Activated CD8-positive, alpha-beta memory T cell treated with anti-CD3 and anti-CD28 coated beads, Interleukin-2, amount 10 ng/mL, durations not matched to agents 7 days and 5 days (primary cell): ENCODE measurements at regions not wholly inside any gene's neighbourhood (a gene's known extent, or its start where the extent isn't known, plus 50 kb on each side); places are given as distances from the start of the nearest gene placed in this dataset.

Experiments used
- ATAC-seq: fragments of 150-1000 bp; cut with Tn5 transposase; one replicate; pipeline ENCODE4 v1.10.0; 2021; ENCODE audit warnings: moderate library complexity
- CTCF ChIA-PET: fragments of 350-600 bp; sonication (Branson Sonifier 250); formaldehyde crosslinking; loops from one replicate; lab custom pipeline; 2021; ENCODE audit warnings: antibody characterized with exemption; lab: Charles Lee
- DNase-seq: peaks from one replicate; pipeline ENCODE4 v3.0.0-alpha.2; 2020
- H3K27ac Mint-ChIP-seq: one replicate; pipeline ENCODE4 v1.8.0; 2021; ENCODE audit warnings: mild to moderate bottlenecking, mixed read lengths
- H3K27me3 Mint-ChIP-seq: one replicate; pipeline ENCODE4 v1.8.0; 2021; ENCODE audit warnings: mixed read lengths
- H3K36me3 Mint-ChIP-seq: one replicate; pipeline ENCODE4 v1.8.0; 2021; ENCODE audit warnings: mild to moderate bottlenecking, mixed read lengths
- H3K4me1 Mint-ChIP-seq: one replicate; pipeline ENCODE4 v1.8.0; 2021; ENCODE audit warnings: mixed read lengths
- H3K4me3 Mint-ChIP-seq: one replicate; pipeline ENCODE4 v1.8.0; 2021; ENCODE audit warnings: mild to moderate bottlenecking, moderate library complexity, mixed read lengths
- H3K9me3 Mint-ChIP-seq: one replicate; pipeline ENCODE4 v1.8.0; 2022; ENCODE audit warnings: low read depth, mixed read lengths

GRCh38 chr2:16124881-16125613, 184.7 kb downstream of the MYCN start:
- Mint-ChIP-seq H3K27ac (no peak overlapping the region), H3K36me3 (no peaks in the 10 kb centered on the region), H3K4me1 (no peaks in the 10 kb centered on the region), H3K4me3 (no peak overlapping the region), H3K9me3 (no peaks in the 10 kb centered on the region), H3K27me3 (no peaks in the 10 kb centered on the region)
- CTCF ChIA-PET: no interaction called here
- ATAC-seq (no peak), DNase-seq (no peak)

- CTCF ChIA-PET: no interaction called here
- no peak overlapping the region for H3K4me3 Mint-ChIP-seq
- H3K4me1 Mint-ChIP-seq: no peaks in the 10 kb centered on the region
- no peak for DNase-seq
- H3K9me3 Mint-ChIP-seq: no peaks in the 10 kb centered on the region
- H3K27me3 Mint-ChIP-seq: no peaks in the 10 kb centered on the region
- H3K36me3 Mint-ChIP-seq: no peaks in the 10 kb centered on the region
- no peak overlapping the region for H3K27ac Mint-ChIP-seq
- no peak for ATAC-seq
Observed at GRCh38 chr2:16123856-16124780, 183.8 kb downstream of the MYCN start.

- ATAC-seq (no peak), DNase-seq (no peak)
- no peaks in the 10 kb centered on the region for H3K4me1 Mint-ChIP-seq
- H3K27ac Mint-ChIP-seq: no peak overlapping the region
- H3K36me3 Mint-ChIP-seq: no peaks in the 10 kb centered on the region
- CTCF ChIA-PET: no interaction called here
- no peaks in the 10 kb centered on the region for H3K27me3 Mint-ChIP-seq
- no peaks in the 10 kb centered on the region for H3K9me3 Mint-ChIP-seq
- no peak overlapping the region for H3K4me3 Mint-ChIP-seq
Observed at GRCh38 chr2:16123421-16123820, 183.1 kb downstream of the MYCN start.

- ATAC-seq (no peak), DNase-seq (no peak)
- H3K4me3 Mint-ChIP-seq: no peak overlapping the region
- no peaks in the 10 kb centered on the region for H3K36me3 Mint-ChIP-seq
- no peaks in the 10 kb centered on the region for H3K27me3 Mint-ChIP-seq
- H3K4me1 Mint-ChIP-seq: no peaks in the 10 kb centered on the region
- H3K27ac Mint-ChIP-seq: no peak overlapping the region
- H3K9me3 Mint-ChIP-seq: no peaks in the 10 kb centered on the region
- CTCF ChIA-PET: no interaction called here
Observed at GRCh38 chr2:16122556-16122955, 182.2 kb downstream of the MYCN start.

GRCh38 chr2:16121986-16122390, 181.6 kb downstream of the MYCN start:
- Mint-ChIP-seq H3K27ac (no peak overlapping the region), H3K4me3 (no peak overlapping the region), H3K36me3 (no peaks in the 10 kb centered on the region), H3K4me1 (no peaks in the 10 kb centered on the region), H3K9me3 (no peaks in the 10 kb centered on the region), H3K27me3 (no peaks in the 10 kb centered on the region)
- ATAC-seq (no peak), DNase-seq (no peak)
- CTCF ChIA-PET: no interaction called here

- Mint-ChIP-seq H3K36me3 (no peaks in the 10 kb centered on the region), H3K4me3 (no peak overlapping the region), H3K27ac (no peak overlapping the region), H3K27me3 (no peaks in the 10 kb centered on the region), H3K9me3 (no peaks in the 10 kb centered on the region), H3K4me1 (no peaks in the 10 kb centered on the region)
- DNase-seq (no peak), ATAC-seq (no peak)
- CTCF ChIA-PET: no interaction called here
Observed at GRCh38 chr2:16121231-16121985, 181.1 kb downstream of the MYCN start.

GRCh38 chr2:16120591-16121180, 180.3 kb downstream of the MYCN start:
- ATAC-seq: no peak
- Mint-ChIP-seq H3K27ac (no peak overlapping the region), H3K36me3 (no peaks in the 10 kb centered on the region), H3K9me3 (no peaks in the 10 kb centered on the region), H3K27me3 (no peaks in the 10 kb centered on the region), H3K4me3 (no peak overlapping the region), H3K4me1 (no peaks in the 10 kb centered on the region)
- CTCF ChIA-PET: no interaction called here
- DNase-seq: no peak

GRCh38 chr2:16119741-16120140, 179.4 kb downstream of the MYCN start:
- H3K4me3 Mint-ChIP-seq: no peak overlapping the region
- H3K4me1 Mint-ChIP-seq: no peaks in the 10 kb centered on the region
- H3K27ac Mint-ChIP-seq: no peak overlapping the region
- CTCF ChIA-PET: no interaction called here
- DNase-seq (no peak), ATAC-seq (no peak)
- H3K36me3 Mint-ChIP-seq: no peaks in the 10 kb centered on the region
- H3K9me3 Mint-ChIP-seq: no peaks in the 10 kb centered on the region
- H3K27me3 Mint-ChIP-seq: no peaks in the 10 kb centered on the region

GRCh38 chr2:16118611-16119590, 178.6 kb downstream of the MYCN start:
- Mint-ChIP-seq H3K27me3 (no peaks in the 10 kb centered on the region), H3K4me3 (no peak overlapping the region), H3K27ac (no peak overlapping the region), H3K36me3 (no peaks in the 10 kb centered on the region), H3K9me3 (no peaks in the 10 kb centered on the region), H3K4me1 (no peaks in the 10 kb centered on the region)
- ATAC-seq (no peak), DNase-seq (no peak)
- CTCF ChIA-PET: no interaction called here

GRCh38 chr2:16117791-16118610, 177.7 kb downstream of the MYCN start:
- CTCF ChIA-PET: no interaction called here
- H3K27me3 Mint-ChIP-seq: no peaks in the 10 kb centered on the region
- no peak for DNase-seq
- H3K4me3 Mint-ChIP-seq: no peak overlapping the region
- H3K36me3 Mint-ChIP-seq: no peaks in the 10 kb centered on the region
- ATAC-seq: no peak
- no peak overlapping the region for H3K27ac Mint-ChIP-seq
- H3K4me1 Mint-ChIP-seq: no peaks in the 10 kb centered on the region
- no peaks in the 10 kb centered on the region for H3K9me3 Mint-ChIP-seq

GRCh38 chr2:16117021-16117700, 176.8 kb downstream of the MYCN start:
- ATAC-seq (no peak), DNase-seq (no peak)
- H3K4me1 Mint-ChIP-seq: no peaks in the 10 kb centered on the region
- CTCF ChIA-PET: no interaction called here
- no peaks in the 10 kb centered on the region for H3K27me3 Mint-ChIP-seq
- no peaks in the 10 kb centered on the region for H3K36me3 Mint-ChIP-seq
- no peak overlapping the region for H3K27ac Mint-ChIP-seq
- no peaks in the 10 kb centered on the region for H3K9me3 Mint-ChIP-seq
- no peak overlapping the region for H3K4me3 Mint-ChIP-seq
